Prostate gland (tissue), 2 donors: ENCODE measurements at regions not wholly inside any gene's neighbourhood (a gene's known extent, or its start where the extent isn't known, plus 50 kb on each side); places are given as distances from the start of the nearest gene placed in this dataset.

Experiments
- CTCF ChIP-seq, 4 experiments: fragments of 200-600 bp in 2 of 4; fragments of 450-650 bp in 2 of 4; sonication (generic) in 2 of 4; IDR thresholded peaks; 1 replicate in 3 of 4; 2 replicates in 1 of 4; pipeline ENCODE4 v1.5.1; 2016 to 2019; ENCODE audit warnings: antibody characterized with exemption in 4 of 4, mild to moderate bottlenecking in 2 of 4, moderate library complexity in 2 of 4
- POLR2A ChIP-seq: fragments of 450-650 bp; IDR thresholded peaks from one replicate; pipeline ENCODE4 v1.6.1; 2016; ENCODE audit warnings: antibody characterized with exemption, mild to moderate bottlenecking
- POLR2AphosphoS5 ChIP-seq: sonication (generic); formaldehyde crosslinking; IDR thresholded peaks from one replicate; pipeline ENCODE4 v1.6.1; 2017; ENCODE audit warnings: antibody characterized with exemption

- TF ChIP-seq CTCF (IDR thresholded peaks at IDR 0.05) = no peak
- no peak for TF ChIP-seq POLR2A
- no peak for TF ChIP-seq POLR2AphosphoS5
These were observed 76.2 kb downstream of the RIN2 start for GRCh38 chr20:19834287-19834686.
